ENCODE measurements at regions not wholly inside any gene's neighbourhood (a gene's known extent, or its start where the extent isn't known, plus 50 kb on each side); places are given as distances from the start of the nearest gene placed in this dataset.
"Not testable (repeated sequence)": the region's sequence is repeated elsewhere in the genome, so short reads cannot be mapped to it uniquely, and the experiment has no call there.

DNA sequence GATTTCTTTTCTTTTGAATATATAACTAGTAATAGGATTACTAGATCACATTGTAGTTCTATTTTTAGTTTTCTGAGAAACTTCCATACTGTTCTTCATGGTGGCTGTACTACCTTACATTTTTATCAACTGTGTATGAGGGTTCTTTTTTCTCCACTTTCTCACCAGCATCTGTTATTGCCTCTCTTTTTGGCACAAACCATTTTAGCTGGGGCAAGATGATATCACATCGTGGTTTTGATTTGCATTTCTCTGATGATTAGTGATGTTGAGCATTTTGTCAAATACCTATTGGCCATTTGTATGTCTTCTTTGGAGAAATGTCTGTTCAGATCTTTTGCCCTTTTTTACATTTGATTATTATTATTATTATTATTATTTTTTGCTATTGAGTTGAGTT, 86.1 kb upstream of the TCF21 start:
- DNase-seq = no peak

- no peak for DNase-seq
These were observed 84.6 kb upstream of the TCF21 start for GRCh38 chr6:133804265-133804664.

DNA sequence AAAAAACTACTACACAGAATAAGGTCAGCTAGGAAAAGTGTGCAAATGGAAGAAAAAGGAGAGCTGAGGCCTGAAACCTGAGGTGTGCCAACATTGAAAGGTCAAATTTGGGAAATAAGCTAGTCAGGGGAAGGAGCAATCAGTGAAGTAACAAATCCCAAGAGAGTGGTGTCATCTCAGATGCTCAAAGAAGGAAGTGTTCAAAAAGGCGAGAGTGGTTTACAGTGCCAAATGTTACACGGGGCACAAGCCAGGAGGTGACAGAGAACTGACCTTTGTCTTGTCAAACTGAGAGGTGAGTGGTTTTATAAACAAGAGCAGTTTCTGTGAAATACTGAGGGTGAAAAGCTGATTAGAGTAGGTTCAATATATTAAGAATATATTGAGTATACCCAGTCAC, 83.0 kb upstream of the TCF21 start:
- no peak for DNase-seq

DNA sequence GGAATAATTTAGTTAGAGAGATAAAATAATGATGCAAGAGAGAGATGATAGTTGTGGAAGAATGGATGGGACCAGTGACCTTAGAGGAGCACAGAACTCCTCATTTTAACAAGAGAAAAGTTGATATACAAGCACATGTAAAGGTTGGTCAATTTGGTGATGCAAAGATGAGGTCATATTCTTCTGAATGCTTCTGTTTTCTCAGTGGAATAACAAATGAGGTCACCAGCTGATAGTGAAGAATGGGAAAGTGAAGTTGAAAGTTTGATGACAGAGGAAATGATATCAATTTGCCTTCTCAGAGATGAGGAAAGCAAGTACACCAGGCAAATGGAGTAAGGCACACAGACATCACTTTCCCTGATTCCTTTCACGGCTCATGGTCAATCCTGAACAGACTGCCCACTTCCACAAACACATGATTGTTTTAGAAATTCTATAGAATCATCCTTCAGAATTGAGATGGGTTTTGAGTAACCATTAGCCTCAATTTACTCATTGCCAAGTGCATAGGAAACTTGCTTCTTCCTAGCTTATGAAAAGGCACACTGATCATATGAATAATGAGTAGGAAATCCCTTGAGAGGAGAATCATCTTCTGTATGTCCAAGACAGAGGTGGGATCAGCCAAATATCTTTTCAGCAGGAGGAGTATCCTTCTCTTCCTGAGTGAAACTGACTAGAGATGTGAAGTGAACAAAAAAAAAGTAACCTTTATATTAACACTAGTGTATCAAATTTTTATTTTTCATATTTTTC, 82.4 kb upstream of the TCF21 start:
- no peak for DNase-seq

GRCh38 chr6:133807501-133807900, 81.4 kb upstream of the TCF21 start:
- no peak for DNase-seq

GRCh38 chr6:133809406-133809805, 79.5 kb upstream of the TCF21 start:
- no peak for DNase-seq

- no peak for DNase-seq
These were observed 77.4 kb upstream of the TCF21 start for GRCh38 chr6:133811557-133811956.

GRCh38 chr6:133812446-133812845, 76.5 kb upstream of the TCF21 start:
- DNase-seq = not testable (repeated sequence)

GRCh38 chr6:133814238-133814637, 74.7 kb upstream of the TCF21 start:
- DNase-seq = peak; percentile 30

GRCh38 chr6:133814797-133815196, 74.1 kb upstream of the TCF21 start:
- no peak for DNase-seq

- no peak for DNase-seq
These were observed 73.6 kb upstream of the TCF21 start for GRCh38 chr6:133815313-133815712.

- DNase-seq = no peak
These were observed 72.7 kb upstream of the TCF21 start for GRCh38 chr6:133816171-133816570.

- no peak for DNase-seq
These were observed 71.4 kb upstream of the TCF21 start for GRCh38 chr6:133817460-133818047.

DNA sequence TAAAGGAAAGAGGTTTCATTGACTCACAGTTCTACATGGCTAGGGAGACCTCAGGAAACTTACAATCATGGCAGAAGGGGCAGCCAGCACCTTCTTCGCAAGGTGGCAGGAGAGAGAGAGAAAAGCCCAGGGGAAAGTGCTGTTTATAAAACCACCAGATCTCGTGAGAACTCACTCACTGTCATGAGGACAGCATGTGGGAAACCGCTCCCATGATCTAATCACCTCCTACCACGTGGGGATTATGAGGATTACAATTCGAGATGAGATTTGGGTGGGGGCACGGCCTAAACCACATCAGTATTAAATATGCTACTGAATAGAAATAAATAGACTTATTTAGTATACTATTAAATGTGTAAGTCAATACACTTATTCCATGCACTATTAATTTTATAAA, 70.6 kb upstream of the TCF21 start:
- DNase-seq = no peak

- DNase-seq = no peak
These were observed 68.7 kb upstream of the TCF21 start for GRCh38 chr6:133820208-133820607.

DNA sequence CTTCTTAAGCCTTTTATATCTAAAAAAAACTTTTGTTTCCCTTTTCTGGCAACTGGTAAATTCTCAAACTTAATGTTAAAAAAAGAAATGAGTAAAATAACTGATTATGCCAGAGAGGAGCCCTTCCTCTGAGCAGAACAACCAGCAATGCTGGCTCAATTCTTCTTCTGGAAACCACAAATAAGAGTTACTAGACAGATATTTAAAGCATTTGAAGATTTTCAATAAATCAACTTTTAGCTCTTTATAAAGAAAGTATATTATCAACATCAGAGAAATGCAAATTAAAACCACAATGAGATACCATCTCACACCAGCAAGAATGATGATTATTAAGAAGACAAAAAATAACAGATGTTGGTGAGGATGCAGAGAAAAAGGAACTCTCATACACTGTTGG, 61.1 kb upstream of the TCF21 start:
- no peak for DNase-seq

DNA sequence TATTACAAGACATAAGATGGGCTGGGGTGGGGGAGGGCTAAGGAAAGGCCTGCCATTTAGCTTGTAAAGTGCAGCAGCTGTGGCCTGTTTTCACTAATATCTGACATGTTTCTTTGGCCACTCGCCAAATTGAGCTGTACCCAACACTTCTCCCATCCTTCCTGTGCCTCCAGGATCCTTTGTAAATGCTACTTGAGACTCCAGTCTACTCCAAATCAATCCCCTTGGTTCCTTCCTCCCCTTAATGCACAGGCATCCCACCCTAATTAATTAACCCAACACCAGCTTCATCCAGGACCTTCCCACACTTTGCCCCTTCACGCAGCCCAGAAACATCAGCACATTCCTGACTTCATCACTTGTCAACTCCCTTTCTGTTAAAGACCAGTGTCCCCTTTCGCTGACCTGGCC, 55.0 kb upstream of the TCF21 start:
- DNase-seq = peak; percentile 88

- no peak for DNase-seq
These were observed 54.3 kb upstream of the TCF21 start for GRCh38 chr6:133834472-133835170.

- no peak for DNase-seq
These were observed 53.0 kb upstream of the TCF21 start for GRCh38 chr6:133835901-133836300.

- peak; percentile 85 for DNase-seq
These were observed 51.0 kb upstream of the TCF21 start for GRCh38 chr6:133837801-133838349.
